ENCODE measurements at regions not wholly inside any gene's neighbourhood (a gene's known extent, or its start where the extent isn't known, plus 50 kb on each side); places are given as distances from the start of the nearest gene placed in this dataset.

DNA sequence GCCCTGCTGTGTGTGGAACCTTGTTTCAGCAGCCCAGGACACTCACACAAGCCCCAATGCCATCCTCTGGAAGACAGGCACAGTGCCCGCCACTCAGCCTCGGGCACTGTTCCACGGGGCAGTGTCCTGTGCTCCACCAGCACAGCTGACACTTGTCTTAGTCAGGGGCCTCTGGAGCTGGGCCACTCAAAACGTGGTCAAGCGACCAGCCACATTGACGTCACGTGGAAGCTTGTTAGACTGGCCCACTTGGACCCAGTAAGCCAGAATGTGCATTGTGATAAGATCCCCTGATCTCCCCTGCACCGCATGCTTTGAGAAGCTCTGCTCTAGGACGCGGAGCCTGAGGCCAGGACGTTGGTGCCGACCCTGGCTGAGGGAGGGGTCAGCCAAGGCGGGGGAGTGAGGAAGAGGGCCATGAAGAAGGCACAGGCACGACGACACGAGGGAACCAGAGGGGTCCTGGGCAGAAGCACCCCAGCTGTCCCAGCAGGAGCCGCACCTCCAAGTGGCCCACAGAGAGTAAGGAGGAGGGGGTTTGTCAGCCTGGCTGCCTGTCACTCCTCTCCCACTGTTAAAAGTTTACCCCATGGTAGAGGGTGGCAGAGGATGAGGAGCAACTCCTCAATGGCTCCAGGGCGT lies 64.6 kb downstream of the LINC01488 start:
- no peak for TF ChIP-seq POLR2A (IDR thresholded peaks at IDR 0.05)
- TF ChIP-seq, protein P1, sequence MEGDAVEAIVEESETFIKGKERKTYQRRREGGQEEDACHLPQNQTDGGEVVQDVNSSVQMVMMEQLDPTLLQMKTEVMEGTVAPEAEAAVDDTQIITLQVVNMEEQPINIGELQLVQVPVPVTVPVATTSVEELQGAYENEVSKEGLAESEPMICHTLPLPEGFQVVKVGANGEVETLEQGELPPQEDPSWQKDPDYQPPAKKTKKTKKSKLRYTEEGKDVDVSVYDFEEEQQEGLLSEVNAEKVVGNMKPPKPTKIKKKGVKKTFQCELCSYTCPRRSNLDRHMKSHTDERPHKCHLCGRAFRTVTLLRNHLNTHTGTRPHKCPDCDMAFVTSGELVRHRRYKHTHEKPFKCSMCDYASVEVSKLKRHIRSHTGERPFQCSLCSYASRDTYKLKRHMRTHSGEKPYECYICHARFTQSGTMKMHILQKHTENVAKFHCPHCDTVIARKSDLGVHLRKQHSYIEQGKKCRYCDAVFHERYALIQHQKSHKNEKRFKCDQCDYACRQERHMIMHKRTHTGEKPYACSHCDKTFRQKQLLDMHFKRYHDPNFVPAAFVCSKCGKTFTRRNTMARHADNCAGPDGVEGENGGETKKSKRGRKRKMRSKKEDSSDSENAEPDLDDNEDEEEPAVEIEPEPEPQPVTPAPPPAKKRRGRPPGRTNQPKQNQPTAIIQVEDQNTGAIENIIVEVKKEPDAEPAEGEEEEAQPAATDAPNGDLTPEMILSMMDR (IDR thresholded peaks at IDR 0.05) = no peak
